NCI-H524 (cell line): ENCODE measurements at regions not wholly inside any gene's neighbourhood (a gene's known extent, or its start where the extent isn't known, plus 50 kb on each side); places are given as distances from the start of the nearest gene placed in this dataset.
"Not testable (repeated sequence)": the region's sequence is repeated elsewhere in the genome, so short reads cannot be mapped to it uniquely, and the experiment has no call there.

Experiments used
- DNase-seq, 2 experiments: peaks; one replicate each; lab custom pipeline; 2025; lab: John Stamatoyannopoulos, UW

GRCh38 chr1:219726480-219727272 is 113.8 kb upstream of the ZC3H11B start:
- DNase-seq = no peak

- no peak for DNase-seq
Observed at GRCh38 chr1:219724440-219724839, 111.5 kb upstream of the ZC3H11B start.

GRCh38 chr1:219717536-219717935 is 104.6 kb upstream of the ZC3H11B start:
- no peak for DNase-seq

GRCh38 chr1:219716611-219717114 is 103.8 kb upstream of the ZC3H11B start:
- no peak for DNase-seq

GRCh38 chr1:219713981-219714381 is 101.1 kb upstream of the ZC3H11B start:
- DNase-seq = no peak

- peak in 1 of 2 experiments; percentile 16 for DNase-seq
Observed at GRCh38 chr1:219712506-219712905, 99.6 kb upstream of the ZC3H11B start.

GRCh38 chr1:219710529-219711194 is 97.8 kb upstream of the ZC3H11B start:
- no peak for DNase-seq

- DNase-seq = no peak
Observed at GRCh38 chr1:219708919-219709543, 96.1 kb upstream of the ZC3H11B start.

- not testable (repeated sequence) for DNase-seq
Observed at GRCh38 chr1:219707885-219708284, 95.0 kb upstream of the ZC3H11B start.

GRCh38 chr1:219704331-219704730 is 91.4 kb upstream of the ZC3H11B start:
- not testable (repeated sequence) for DNase-seq

GRCh38 chr1:219703368-219703639 is 90.4 kb upstream of the ZC3H11B start:
- no peak for DNase-seq

- DNase-seq = no peak
Observed at GRCh38 chr1:219701476-219701875, 88.6 kb upstream of the ZC3H11B start.

GRCh38 chr1:219699870-219700269 is 87.0 kb upstream of the ZC3H11B start:
- DNase-seq = no peak

- DNase-seq = no peak
Observed at GRCh38 chr1:219697682-219698081, 84.8 kb upstream of the ZC3H11B start.

GRCh38 chr1:219692981-219693380 is 80.1 kb upstream of the ZC3H11B start:
- no peak for DNase-seq

GRCh38 chr1:219689774-219690173 is 76.9 kb upstream of the ZC3H11B start:
- no peak for DNase-seq

GRCh38 chr1:219687779-219688178 is 74.9 kb upstream of the ZC3H11B start:
- DNase-seq = no peak

GRCh38 chr1:219686171-219686570 is 73.3 kb upstream of the ZC3H11B start:
- no peak for DNase-seq

GRCh38 chr1:219682788-219683187 is 69.9 kb upstream of the ZC3H11B start:
- DNase-seq = no peak

- no peak for DNase-seq
Observed at GRCh38 chr1:219681876-219682275, 69.0 kb upstream of the ZC3H11B start.

GRCh38 chr1:219676012-219676765 is 63.3 kb upstream of the ZC3H11B start:
- no peak for DNase-seq

- no peak for DNase-seq
Observed at GRCh38 chr1:219670426-219671149, 57.7 kb upstream of the ZC3H11B start.
